ENCODE measurements at regions not wholly inside any gene's neighbourhood (a gene's known extent, or its start where the extent isn't known, plus 50 kb on each side); places are given as distances from the start of the nearest gene placed in this dataset.
"Not testable (repeated sequence)": the region's sequence is repeated elsewhere in the genome, so short reads cannot be mapped to it uniquely, and the experiment has no call there.

- no peaks in the 10 kb centered on the region for H3K36me3 ChIP-seq (ENCODE audit: control insufficient read depth in 2 of 2, insufficient read depth in 2 of 2, low read length in 2 of 2)
- no peak overlapping the region for H3K27ac ChIP-seq (ENCODE audit: low read depth in 2 of 2, low read length in 2 of 2)
- H3K9ac ChIP-seq (ENCODE audit: low read depth in 1 of 2, low read length in 2 of 2), result no peak overlapping the region
Observed at GRCh38 chr17:79549141-79549915, 61.5 kb downstream of the RBFOX3 start.

GRCh38 chr17:79548116-79548515 lies 62.7 kb downstream of the RBFOX3 start:
- Histone ChIP-seq H3K27me3 (ENCODE audit: control insufficient read depth in 2 of 2, insufficient read depth in 2 of 2, low read length in 2 of 2) (peaks cover 0 to 2% of the 10 kb centered on the region in 2 donors), H3K4me3 (ENCODE audit: low read length in 2 of 2) (no peak overlapping the region), H3K9me3 (ENCODE audit: control insufficient read depth in 2 of 2, low read length in 2 of 2) (no peaks in the 10 kb centered on the region), H3K27ac (ENCODE audit: low read depth in 2 of 2, low read length in 2 of 2) (no peak overlapping the region), H3K36me3 (ENCODE audit: control insufficient read depth in 2 of 2, insufficient read depth in 2 of 2, low read length in 2 of 2) (no peaks in the 10 kb centered on the region), H3K9ac (ENCODE audit: low read depth in 1 of 2, low read length in 2 of 2) (no peak overlapping the region), H3K4me1 (ENCODE audit: control insufficient read depth in 2 of 2, insufficient read depth in 2 of 2, low read length in 2 of 2) (no peaks in the 10 kb centered on the region)

More at GRCh38 chr17:79549141-79549915, 61.5 kb downstream of the RBFOX3 start:
- Histone ChIP-seq H3K4me3 (ENCODE audit: low read length in 2 of 2) (no peak overlapping the region), H3K4me1 (ENCODE audit: control insufficient read depth in 2 of 2, insufficient read depth in 2 of 2, low read length in 2 of 2) (no peaks in the 10 kb centered on the region), H3K27me3 (ENCODE audit: control insufficient read depth in 2 of 2, insufficient read depth in 2 of 2, low read length in 2 of 2) (peaks cover 0 to 2% of the 10 kb centered on the region in 2 donors), H3K9me3 (ENCODE audit: control insufficient read depth in 2 of 2, low read length in 2 of 2) (no peaks in the 10 kb centered on the region)

GRCh38 chr17:79547586-79547985 lies 63.3 kb downstream of the RBFOX3 start:
- Histone ChIP-seq H3K27me3 (ENCODE audit: control insufficient read depth in 2 of 2, insufficient read depth in 2 of 2, low read length in 2 of 2) (peaks cover 0 to 2% of the 10 kb centered on the region in 2 donors), H3K36me3 (ENCODE audit: control insufficient read depth in 2 of 2, insufficient read depth in 2 of 2, low read length in 2 of 2) (no peaks in the 10 kb centered on the region), H3K9ac (ENCODE audit: low read depth in 1 of 2, low read length in 2 of 2) (no peak overlapping the region), H3K4me1 (ENCODE audit: control insufficient read depth in 2 of 2, insufficient read depth in 2 of 2, low read length in 2 of 2) (no peaks in the 10 kb centered on the region), H3K4me3 (ENCODE audit: low read length in 2 of 2) (no peak overlapping the region), H3K27ac (ENCODE audit: low read depth in 2 of 2, low read length in 2 of 2) (no peak overlapping the region), H3K9me3 (ENCODE audit: control insufficient read depth in 2 of 2, low read length in 2 of 2) (no peaks in the 10 kb centered on the region)

- H3K9me3 ChIP-seq (ENCODE audit: control insufficient read depth in 2 of 2, low read length in 2 of 2); H3K4me3 ChIP-seq (ENCODE audit: low read length in 2 of 2); H3K27me3 ChIP-seq (ENCODE audit: control insufficient read depth in 2 of 2, insufficient read depth in 2 of 2, low read length in 2 of 2): not testable (repeated sequence)
Observed at GRCh38 chr17:79547171-79547570, 63.7 kb downstream of the RBFOX3 start.

GRCh38 chr17:79546386-79546785 lies 64.5 kb downstream of the RBFOX3 start:
- Histone ChIP-seq H3K4me1 (ENCODE audit: control insufficient read depth in 2 of 2, insufficient read depth in 2 of 2, low read length in 2 of 2) (no peaks in the 10 kb centered on the region), H3K27ac (ENCODE audit: low read depth in 2 of 2, low read length in 2 of 2) (no peak overlapping the region), H3K36me3 (ENCODE audit: control insufficient read depth in 2 of 2, insufficient read depth in 2 of 2, low read length in 2 of 2) (no peaks in the 10 kb centered on the region), H3K9ac (ENCODE audit: low read depth in 1 of 2, low read length in 2 of 2) (no peak overlapping the region), H3K4me3 (ENCODE audit: low read length in 2 of 2) (no peak overlapping the region), H3K27me3 (ENCODE audit: control insufficient read depth in 2 of 2, insufficient read depth in 2 of 2, low read length in 2 of 2) (peaks cover 0 to 2% of the 10 kb centered on the region in 2 donors), H3K9me3 (ENCODE audit: control insufficient read depth in 2 of 2, low read length in 2 of 2) (no peaks in the 10 kb centered on the region)

More at GRCh38 chr17:79547171-79547570, 63.7 kb downstream of the RBFOX3 start:
- not testable (repeated sequence) for H3K9ac ChIP-seq (ENCODE audit: low read depth in 1 of 2, low read length in 2 of 2); H3K4me1 ChIP-seq (ENCODE audit: control insufficient read depth in 2 of 2, insufficient read depth in 2 of 2, low read length in 2 of 2); H3K36me3 ChIP-seq (ENCODE audit: control insufficient read depth in 2 of 2, insufficient read depth in 2 of 2, low read length in 2 of 2); H3K27ac ChIP-seq (ENCODE audit: low read depth in 2 of 2, low read length in 2 of 2)

GRCh38 chr17:79545251-79546005 lies 65.4 kb downstream of the RBFOX3 start:
- H3K36me3 ChIP-seq (ENCODE audit: control insufficient read depth in 2 of 2, insufficient read depth in 2 of 2, low read length in 2 of 2), result no peaks in the 10 kb centered on the region
- peaks cover 0 to 2% of the 10 kb centered on the region in 2 donors for H3K27me3 ChIP-seq (ENCODE audit: control insufficient read depth in 2 of 2, insufficient read depth in 2 of 2, low read length in 2 of 2)
- no peaks in the 10 kb centered on the region for H3K9me3 ChIP-seq (ENCODE audit: control insufficient read depth in 2 of 2, low read length in 2 of 2)

GRCh38 chr17:79544142-79544914 lies 66.5 kb downstream of the RBFOX3 start:
- Histone ChIP-seq H3K4me1 (ENCODE audit: control insufficient read depth in 2 of 2, insufficient read depth in 2 of 2, low read length in 2 of 2) (no peaks in the 10 kb centered on the region), H3K9me3 (ENCODE audit: control insufficient read depth in 2 of 2, low read length in 2 of 2) (no peaks in the 10 kb centered on the region), H3K27ac (ENCODE audit: low read depth in 2 of 2, low read length in 2 of 2) (no peak overlapping the region), H3K9ac (ENCODE audit: low read depth in 1 of 2, low read length in 2 of 2) (no peak overlapping the region), H3K4me3 (ENCODE audit: low read length in 2 of 2) (no peak overlapping the region), H3K36me3 (ENCODE audit: control insufficient read depth in 2 of 2, insufficient read depth in 2 of 2, low read length in 2 of 2) (no peaks in the 10 kb centered on the region), H3K27me3 (ENCODE audit: control insufficient read depth in 2 of 2, insufficient read depth in 2 of 2, low read length in 2 of 2) (peaks cover 0 to 2% of the 10 kb centered on the region in 2 donors)

More at GRCh38 chr17:79545251-79546005, 65.4 kb downstream of the RBFOX3 start:
- Histone ChIP-seq H3K4me3 (ENCODE audit: low read length in 2 of 2) (no peak overlapping the region), H3K27ac (ENCODE audit: low read depth in 2 of 2, low read length in 2 of 2) (no peak overlapping the region), H3K4me1 (ENCODE audit: control insufficient read depth in 2 of 2, insufficient read depth in 2 of 2, low read length in 2 of 2) (no peaks in the 10 kb centered on the region), H3K9ac (ENCODE audit: low read depth in 1 of 2, low read length in 2 of 2) (no peak overlapping the region)

GRCh38 chr17:79543531-79543930 lies 67.3 kb downstream of the RBFOX3 start:
- Histone ChIP-seq H3K4me1 (ENCODE audit: control insufficient read depth in 2 of 2, insufficient read depth in 2 of 2, low read length in 2 of 2) (no peaks in the 10 kb centered on the region), H3K27ac (ENCODE audit: low read depth in 2 of 2, low read length in 2 of 2) (no peak overlapping the region), H3K4me3 (ENCODE audit: low read length in 2 of 2) (no peak overlapping the region), H3K36me3 (ENCODE audit: control insufficient read depth in 2 of 2, insufficient read depth in 2 of 2, low read length in 2 of 2) (no peaks in the 10 kb centered on the region), H3K27me3 (ENCODE audit: control insufficient read depth in 2 of 2, insufficient read depth in 2 of 2, low read length in 2 of 2) (peaks cover 0 to 2% of the 10 kb centered on the region in 2 donors), H3K9ac (ENCODE audit: low read depth in 1 of 2, low read length in 2 of 2) (no peak overlapping the region), H3K9me3 (ENCODE audit: control insufficient read depth in 2 of 2, low read length in 2 of 2) (no peaks in the 10 kb centered on the region)

- Histone ChIP-seq H3K4me1 (ENCODE audit: control insufficient read depth in 2 of 2, insufficient read depth in 2 of 2, low read length in 2 of 2) (no peaks in the 10 kb centered on the region), H3K9ac (ENCODE audit: low read depth in 1 of 2, low read length in 2 of 2) (no peak overlapping the region), H3K36me3 (ENCODE audit: control insufficient read depth in 2 of 2, insufficient read depth in 2 of 2, low read length in 2 of 2) (no peaks in the 10 kb centered on the region), H3K27ac (ENCODE audit: low read depth in 2 of 2, low read length in 2 of 2) (no peak overlapping the region), H3K9me3 (ENCODE audit: control insufficient read depth in 2 of 2, low read length in 2 of 2) (no peaks in the 10 kb centered on the region), H3K27me3 (ENCODE audit: control insufficient read depth in 2 of 2, insufficient read depth in 2 of 2, low read length in 2 of 2) (peaks cover 0 to 2% of the 10 kb centered on the region in 2 donors), H3K4me3 (ENCODE audit: low read length in 2 of 2) (no peak overlapping the region)
Observed at GRCh38 chr17:79542718-79543117, 68.1 kb downstream of the RBFOX3 start.
